ENCODE measurements at regions not wholly inside any gene's neighbourhood (a gene's known extent, or its start where the extent isn't known, plus 50 kb on each side); places are given as distances from the start of the nearest gene placed in this dataset.

- no peak for DNase-seq
These were observed 177.7 kb upstream of the LHX5 start for GRCh38 chr12:113649256-113649830.

DNA sequence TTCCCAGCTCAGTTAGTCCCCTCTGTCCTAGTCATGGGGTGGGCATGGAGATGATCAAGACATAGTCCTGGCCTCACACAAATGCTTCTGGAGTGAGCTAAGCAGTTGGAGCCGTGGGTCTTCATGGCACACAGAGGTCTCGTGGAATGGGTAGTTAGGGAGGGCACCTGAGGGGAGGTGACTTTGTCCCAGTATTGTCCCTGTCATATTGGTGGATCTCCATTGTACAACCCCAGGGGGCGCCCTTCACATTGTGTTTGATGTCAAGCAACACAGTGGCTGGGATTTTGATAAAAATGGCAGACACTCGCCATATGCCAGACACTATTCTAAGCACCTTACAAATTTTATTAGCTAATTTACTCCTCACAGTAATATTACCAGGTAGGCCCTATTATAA, 175.4 kb upstream of the LHX5 start:
- DNase-seq, result no peak

GRCh38 chr12:113645603-113646002, 173.9 kb upstream of the LHX5 start:
- DNase-seq, result no peak

- no peak for DNase-seq
These were observed 173.5 kb upstream of the LHX5 start for GRCh38 chr12:113645183-113645582.

- DNase-seq, result no peak
These were observed 171.7 kb upstream of the LHX5 start for GRCh38 chr12:113643177-113643974.

DNA sequence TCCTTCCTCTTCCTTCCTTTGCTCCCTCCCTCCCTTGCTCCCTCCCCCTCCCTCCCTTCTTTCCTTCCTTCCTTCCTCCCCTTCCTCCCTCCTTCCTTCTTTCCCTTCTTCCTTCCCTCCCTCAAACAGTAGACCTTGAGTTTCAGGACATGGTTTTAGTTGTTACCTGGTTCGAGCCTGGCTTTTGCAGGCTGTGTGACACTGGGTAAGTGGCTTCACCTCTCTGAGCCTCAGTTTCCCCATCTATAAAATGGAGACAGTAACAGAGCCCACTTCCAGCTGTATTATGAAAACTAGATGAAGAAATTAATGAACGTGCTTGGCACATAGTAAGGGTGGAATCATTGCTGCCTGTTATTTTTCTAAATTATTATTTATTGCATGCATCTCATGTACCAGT, 171.0 kb upstream of the LHX5 start:
- DNase-seq, result no peak

- no peak for DNase-seq
These were observed 170.5 kb upstream of the LHX5 start for GRCh38 chr12:113642216-113642615.

- no peak for DNase-seq
These were observed 169.9 kb upstream of the LHX5 start for GRCh38 chr12:113641426-113642030.

DNA sequence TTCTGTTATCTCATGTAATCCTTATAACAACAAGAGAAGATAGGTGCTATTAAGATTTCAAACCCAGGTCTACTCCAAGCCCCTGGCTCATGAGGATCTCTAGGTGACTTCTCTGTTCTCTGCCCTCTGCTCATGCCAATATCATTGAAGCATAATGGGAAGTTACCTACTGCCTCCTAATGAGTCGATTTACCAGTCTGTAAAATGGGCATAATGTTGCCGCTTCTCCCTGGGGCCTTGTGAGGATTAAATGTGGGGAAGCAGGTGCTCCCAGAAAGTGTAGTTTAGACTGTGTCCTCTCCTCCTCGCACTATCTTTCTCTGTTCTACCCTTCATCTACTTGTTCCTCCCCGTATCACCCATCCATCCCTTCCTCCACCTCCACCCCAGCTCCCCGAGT, 169.2 kb upstream of the LHX5 start:
- no peak for DNase-seq

DNA sequence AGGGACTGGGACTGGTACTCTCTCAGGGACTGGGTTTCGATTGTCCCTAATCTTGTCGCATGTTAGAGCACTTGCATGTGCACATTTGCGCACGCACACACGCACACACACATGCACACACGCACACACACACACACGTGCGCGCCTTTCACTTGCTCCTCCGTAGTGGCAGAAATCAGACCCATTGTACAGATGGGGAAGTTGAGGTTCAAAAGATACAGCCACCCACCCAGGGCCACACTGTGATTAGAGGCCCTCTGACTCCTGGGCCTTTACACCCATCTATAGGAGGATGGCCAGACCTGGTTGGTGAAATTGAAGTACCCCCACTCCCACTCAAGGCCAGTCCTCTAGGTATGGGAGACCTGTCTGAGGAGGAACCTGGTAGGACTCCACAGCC, 167.8 kb upstream of the LHX5 start:
- no peak for DNase-seq

DNA sequence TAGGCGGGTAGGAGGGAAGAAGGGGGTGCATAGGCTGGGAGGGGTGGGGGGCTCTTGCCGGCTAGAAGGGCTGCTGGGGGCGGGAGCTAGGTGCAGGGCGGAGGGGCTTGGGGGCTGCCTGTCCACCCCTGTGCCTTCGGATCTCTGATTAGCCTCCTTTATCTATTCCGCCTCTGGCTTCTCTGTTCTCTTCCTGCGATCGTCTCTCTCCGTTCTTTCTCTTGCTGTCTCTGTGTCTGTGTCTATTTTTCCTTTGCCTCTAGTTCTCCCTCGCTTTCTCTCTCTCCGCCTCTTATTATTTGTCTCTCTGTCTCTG, 166.7 kb upstream of the LHX5 start:
- DNase-seq, result no peak

GRCh38 chr12:113634982-113635381, 163.3 kb upstream of the LHX5 start:
- DNase-seq, result no peak

DNA sequence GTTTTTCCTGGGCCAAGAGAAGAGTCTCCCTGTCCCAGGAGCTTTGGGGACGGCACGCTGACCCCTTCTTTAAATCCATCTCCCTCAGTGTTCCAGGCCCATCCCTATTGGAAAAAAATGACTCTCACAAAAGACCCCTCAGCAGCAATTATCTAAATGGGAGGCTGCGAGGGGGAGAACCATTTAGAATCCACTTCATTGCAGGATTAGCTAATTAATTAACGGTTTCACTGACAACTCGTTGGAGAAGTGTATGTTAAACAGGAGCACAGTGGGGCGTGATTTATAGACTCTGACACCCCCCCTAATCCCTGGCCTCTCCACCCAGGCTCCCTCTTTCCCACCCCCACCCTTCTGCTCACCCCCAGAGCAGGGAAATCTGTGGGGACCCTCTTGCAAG, 162.8 kb upstream of the LHX5 start:
- no peak for DNase-seq

GRCh38 chr12:113633678-113634332, 162.1 kb upstream of the LHX5 start:
- no peak for DNase-seq

GRCh38 chr12:113630625-113631024, 159.0 kb upstream of the LHX5 start:
- DNase-seq, result no peak

GRCh38 chr12:113625499-113625898, 153.8 kb upstream of the LHX5 start:
- DNase-seq, result no peak

GRCh38 chr12:113622410-113622809, 150.7 kb upstream of the LHX5 start:
- DNase-seq, result no peak

- no peak for DNase-seq
These were observed 148.8 kb upstream of the LHX5 start for GRCh38 chr12:113620437-113620976.

DNA sequence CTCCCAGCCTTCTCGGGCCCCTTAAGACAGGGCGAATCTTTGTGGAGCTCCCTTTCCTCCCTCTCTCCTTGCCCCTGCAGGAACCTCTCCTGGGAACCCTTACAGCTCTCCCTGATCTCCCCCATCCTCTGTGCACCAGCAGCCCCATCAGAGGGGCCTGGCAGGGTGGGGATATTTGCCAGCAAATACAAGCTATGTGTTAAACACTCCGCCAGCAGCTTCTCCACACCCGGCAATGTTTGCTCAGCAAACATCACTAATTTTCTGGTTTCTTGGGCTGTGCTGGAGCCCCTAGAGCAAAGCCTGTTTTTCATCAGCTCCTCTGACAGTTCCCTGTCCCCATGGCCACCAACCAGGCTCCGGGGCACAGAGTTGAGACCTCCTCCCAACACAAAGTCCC, 147.5 kb upstream of the LHX5 start:
- no peak for DNase-seq

- DNase-seq, result no peak
These were observed 141.7 kb upstream of the LHX5 start for GRCh38 chr12:113613414-113613813.

DNA sequence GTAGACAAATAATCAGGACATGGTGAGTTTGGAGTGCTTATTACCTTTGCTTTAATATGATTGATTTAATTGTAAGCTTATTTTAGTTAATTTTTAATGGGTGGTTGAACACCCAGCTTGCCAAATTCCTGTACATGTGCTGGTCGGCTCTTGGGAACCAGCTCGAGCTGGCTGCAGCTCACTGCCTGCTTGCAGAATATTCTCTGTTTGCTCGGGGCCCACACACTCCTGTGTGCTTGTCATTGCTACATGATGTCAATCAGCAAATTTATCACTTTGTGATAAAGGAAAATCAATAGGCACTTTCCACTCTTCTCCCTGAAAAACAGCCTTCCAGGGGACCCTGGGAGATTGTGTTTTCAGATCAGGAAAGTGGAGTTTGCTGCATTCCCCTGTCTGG, 141.1 kb upstream of the LHX5 start:
- DNase-seq, result no peak

- DNase-seq, result no peak
These were observed 140.5 kb upstream of the LHX5 start for GRCh38 chr12:113612076-113612728.

DNA sequence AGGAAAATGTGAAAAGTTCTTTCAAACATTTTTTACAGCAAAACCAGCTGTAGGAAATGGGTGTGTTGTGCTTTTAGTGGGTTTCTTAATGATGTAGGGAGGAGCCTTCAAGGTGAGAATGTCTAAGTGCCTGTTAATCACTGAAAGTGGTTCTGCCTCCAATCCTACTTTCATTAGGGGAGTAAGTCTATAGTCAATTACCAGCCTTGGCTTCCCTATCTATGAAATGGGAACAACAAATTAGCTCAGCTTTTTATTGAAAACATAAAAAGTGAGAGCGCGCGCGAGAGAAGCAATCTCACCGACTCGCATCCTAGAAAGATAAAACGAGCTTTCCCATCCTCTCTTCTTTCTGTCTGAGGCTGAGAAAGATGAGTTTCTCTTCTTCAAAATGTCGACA, 140.0 kb upstream of the LHX5 start:
- no peak for DNase-seq

Measured in NCI-H510A (cell line).